Nucleus accumbens (tissue), 56 donors: ENCODE measurements at regions not wholly inside any gene's neighbourhood (a gene's known extent, or its start where the extent isn't known, plus 50 kb on each side); places are given as distances from the start of the nearest gene placed in this dataset.
"Not testable (repeated sequence)": the region's sequence is repeated elsewhere in the genome, so short reads cannot be mapped to it uniquely, and the experiment has no call there.

Experiments
- DNase-seq, 56 donors: peaks; one replicate each; lab custom pipeline; 2025; lab: John Stamatoyannopoulos, UW

- DNase-seq = no peak
Measured at GRCh38 chr2:179332903-179333302, 68.3 kb upstream of the SESTD1 start.

- no peak for DNase-seq
Measured at GRCh38 chr2:179331061-179331460, 66.4 kb upstream of the SESTD1 start.

DNA sequence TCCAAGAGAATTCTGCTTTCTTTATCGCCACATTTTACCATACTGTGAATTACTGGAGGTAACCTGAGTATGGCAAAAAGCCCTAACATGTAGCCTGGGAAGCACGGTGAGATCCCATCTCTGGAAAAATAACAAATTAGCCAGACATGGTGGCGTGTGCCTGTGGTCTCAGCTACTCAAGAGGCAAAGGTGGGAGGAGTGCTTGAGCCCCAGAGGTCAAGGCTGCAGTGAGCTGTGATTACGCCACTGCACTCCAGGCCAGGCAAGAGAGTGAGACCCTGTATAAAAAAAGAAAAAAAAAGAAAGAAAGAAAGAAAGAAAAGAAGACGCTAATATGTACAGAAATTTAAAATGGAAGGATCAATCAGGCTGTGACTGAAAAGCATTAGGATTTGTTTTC, 57.7 kb upstream of the SESTD1 start:
- DNase-seq = no peak

DNA sequence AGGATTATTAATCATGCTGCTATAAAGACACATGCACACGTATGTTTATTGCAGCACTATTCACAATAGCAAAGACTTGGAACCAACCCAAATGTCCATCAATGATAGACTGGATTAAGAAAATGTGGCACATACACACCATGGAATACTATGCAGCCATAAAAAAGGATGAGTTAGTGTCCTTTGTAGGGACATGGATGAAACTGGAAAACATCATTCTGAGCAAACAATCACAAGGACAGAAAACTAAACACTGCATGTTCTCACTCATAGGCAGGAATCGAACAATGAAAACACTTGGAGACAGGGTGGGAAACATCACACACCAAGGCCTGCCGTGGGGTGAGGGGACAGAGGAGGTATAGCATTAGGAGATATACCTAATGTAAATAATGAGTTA, 56.4 kb upstream of the SESTD1 start:
- DNase-seq = not testable (repeated sequence)

- not testable (repeated sequence) for DNase-seq
Measured at GRCh38 chr2:179314729-179315128, 50.1 kb upstream of the SESTD1 start.
